ENCODE measurements at regions not wholly inside any gene's neighbourhood (a gene's known extent, or its start where the extent isn't known, plus 50 kb on each side); places are given as distances from the start of the nearest gene placed in this dataset.
A peak's percentile ranks its signal among the peaks of the same experiment; 100 is the strongest.

DNA sequence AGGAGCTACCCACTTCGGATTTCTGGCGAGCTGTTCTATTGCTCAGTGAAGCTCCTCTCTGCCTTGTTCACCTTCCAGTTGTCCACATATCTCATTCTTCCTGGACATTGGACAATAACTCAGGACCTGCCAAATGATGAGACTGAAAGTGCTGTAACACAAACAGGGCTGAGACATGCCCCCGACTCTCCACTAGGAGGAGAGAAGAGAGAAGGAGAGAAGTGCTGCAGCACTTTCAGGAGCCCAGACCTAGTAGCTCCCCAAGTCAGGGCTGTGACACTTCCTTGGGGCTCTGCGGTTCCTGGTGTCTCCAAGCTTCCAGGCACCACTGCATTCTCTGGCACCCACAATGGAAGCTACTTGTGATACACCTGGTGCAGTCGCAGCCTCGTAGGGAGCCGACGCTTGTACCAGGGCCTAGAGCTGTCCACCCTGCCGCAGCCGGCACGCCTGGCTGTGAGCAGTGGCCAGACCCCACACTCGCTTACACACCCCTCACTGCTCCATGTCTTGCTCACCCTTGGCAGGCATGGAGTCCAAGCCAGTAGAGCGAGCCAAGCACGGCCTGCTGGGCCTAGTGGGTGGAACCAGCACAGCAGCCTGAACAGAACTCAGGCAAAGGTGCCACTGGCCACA lies 234.9 kb downstream of the TECRL start:
- Histone ChIP-seq H3K27ac (no peak overlapping the region), H3K4me1 (no peaks in the 10 kb centered on the region), H3K27me3 (no peaks in the 10 kb centered on the region), H3K36me3 (no peaks in the 10 kb centered on the region), H3K9me3 (no peaks in the 10 kb centered on the region), H3K4me3 (no peak overlapping the region)
- no peak for DNase-seq (ENCODE audit: low spot score)
- TF ChIP-seq, protein P1, sequence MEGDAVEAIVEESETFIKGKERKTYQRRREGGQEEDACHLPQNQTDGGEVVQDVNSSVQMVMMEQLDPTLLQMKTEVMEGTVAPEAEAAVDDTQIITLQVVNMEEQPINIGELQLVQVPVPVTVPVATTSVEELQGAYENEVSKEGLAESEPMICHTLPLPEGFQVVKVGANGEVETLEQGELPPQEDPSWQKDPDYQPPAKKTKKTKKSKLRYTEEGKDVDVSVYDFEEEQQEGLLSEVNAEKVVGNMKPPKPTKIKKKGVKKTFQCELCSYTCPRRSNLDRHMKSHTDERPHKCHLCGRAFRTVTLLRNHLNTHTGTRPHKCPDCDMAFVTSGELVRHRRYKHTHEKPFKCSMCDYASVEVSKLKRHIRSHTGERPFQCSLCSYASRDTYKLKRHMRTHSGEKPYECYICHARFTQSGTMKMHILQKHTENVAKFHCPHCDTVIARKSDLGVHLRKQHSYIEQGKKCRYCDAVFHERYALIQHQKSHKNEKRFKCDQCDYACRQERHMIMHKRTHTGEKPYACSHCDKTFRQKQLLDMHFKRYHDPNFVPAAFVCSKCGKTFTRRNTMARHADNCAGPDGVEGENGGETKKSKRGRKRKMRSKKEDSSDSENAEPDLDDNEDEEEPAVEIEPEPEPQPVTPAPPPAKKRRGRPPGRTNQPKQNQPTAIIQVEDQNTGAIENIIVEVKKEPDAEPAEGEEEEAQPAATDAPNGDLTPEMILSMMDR (IDR thresholded peaks at IDR 0.05) = no peak

DNA sequence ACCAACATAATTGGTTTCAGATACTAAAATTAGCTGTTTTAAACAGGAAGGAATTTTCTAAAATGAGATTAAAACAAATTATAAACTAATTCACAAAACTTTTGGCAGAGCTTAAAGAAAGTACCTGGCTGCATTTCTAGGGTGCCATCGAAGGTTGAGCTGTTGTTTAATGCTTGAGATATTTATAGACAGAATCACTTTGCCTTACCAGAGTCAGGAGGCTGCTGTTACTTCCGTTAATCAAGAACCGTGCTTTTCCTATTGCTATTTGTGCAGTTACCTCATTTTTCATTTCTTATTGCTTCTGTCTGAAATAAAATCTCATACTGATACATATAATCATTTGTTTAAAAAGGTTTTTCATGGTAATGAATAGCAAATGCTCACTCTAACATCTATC lies 242.9 kb downstream of the TECRL start:
- no peak overlapping the region for H3K4me3 ChIP-seq
- H3K36me3 ChIP-seq = no peaks in the 10 kb centered on the region
- TF ChIP-seq, protein P1 (IDR thresholded peaks at IDR 0.05) = no peak

DNA sequence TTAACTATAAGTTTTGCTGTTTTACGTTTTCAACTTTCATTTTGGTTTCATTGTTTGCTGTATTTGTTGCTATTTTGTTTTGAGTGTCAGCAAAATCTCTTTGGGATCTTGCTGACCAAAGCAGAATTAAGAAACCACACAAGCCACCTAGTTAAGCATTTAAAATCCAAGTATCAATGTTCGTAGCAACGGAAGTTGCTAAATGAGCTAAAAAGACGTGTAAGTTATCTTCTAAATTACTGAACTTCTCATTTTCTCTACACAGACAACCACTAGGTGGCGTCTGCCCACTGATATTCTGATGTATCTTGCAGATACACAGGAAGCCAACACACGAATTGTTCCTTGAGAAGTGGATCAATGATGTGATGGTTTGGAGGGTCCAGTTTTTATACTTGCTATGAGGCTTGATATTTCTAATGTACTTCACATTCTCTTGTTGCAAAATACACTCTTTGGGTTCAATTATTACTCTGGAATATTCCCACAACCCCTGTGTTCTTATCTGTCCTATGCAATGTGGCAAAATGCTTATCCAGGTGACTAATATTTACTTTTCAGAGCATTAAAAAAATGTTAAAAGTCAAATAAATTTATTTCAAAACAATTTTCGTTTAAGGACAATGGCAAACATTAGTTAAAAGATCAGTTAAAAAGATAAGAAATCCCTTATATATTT lies 250.5 kb downstream of the TECRL start:
- Histone ChIP-seq H3K9me3 (no peaks in the 10 kb centered on the region), H3K27me3 (no peaks in the 10 kb centered on the region), H3K4me3 (peak overlapping the region; percentile 10 to 23), H3K27ac (no peak overlapping the region), H3K36me3 (no peaks in the 10 kb centered on the region), H3K4me1 (no peaks in the 10 kb centered on the region)
- TF ChIP-seq, protein P1 (IDR thresholded peaks at IDR 0.05) = peak; percentile 61 to 84
- no peak for DNase-seq (ENCODE audit: low spot score)

More for the DNA sequence above, 242.9 kb downstream of the TECRL start:
- H3K27ac ChIP-seq = no peak overlapping the region
- H3K27me3 ChIP-seq = no peaks in the 10 kb centered on the region
- DNase-seq (ENCODE audit: low spot score) = no peak
- H3K9me3 ChIP-seq = no peaks in the 10 kb centered on the region
- H3K4me1 ChIP-seq = no peaks in the 10 kb centered on the region

DNA sequence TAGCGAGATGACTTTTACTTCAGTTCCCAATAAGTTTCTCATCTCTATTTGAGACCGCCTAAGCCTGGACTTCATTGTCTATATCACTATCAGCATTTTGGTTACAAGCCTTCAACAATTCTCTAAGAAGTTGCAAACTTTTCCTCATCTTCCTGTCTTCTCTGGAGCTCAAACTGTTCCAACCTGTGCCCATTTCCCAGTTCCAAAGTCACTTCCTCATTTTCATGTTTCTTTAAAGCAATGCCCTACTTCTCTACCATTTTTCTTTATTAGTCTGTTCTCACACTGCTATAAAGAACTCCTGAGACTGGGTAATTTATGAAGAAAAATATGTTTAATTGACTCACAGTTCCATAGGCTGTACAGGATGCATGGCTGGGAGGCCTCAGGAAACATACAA lies 251.9 kb downstream of the TECRL start:
- DNase-seq (ENCODE audit: low spot score) = no peak
- TF ChIP-seq, protein P1 (IDR thresholded peaks at IDR 0.05) = no peak
- Histone ChIP-seq H3K4me3 (no peak overlapping the region), H3K27ac (no peak overlapping the region), H3K9me3 (no peaks in the 10 kb centered on the region), H3K27me3 (no peaks in the 10 kb centered on the region), H3K4me1 (no peaks in the 10 kb centered on the region), H3K36me3 (no peaks in the 10 kb centered on the region)

DNA sequence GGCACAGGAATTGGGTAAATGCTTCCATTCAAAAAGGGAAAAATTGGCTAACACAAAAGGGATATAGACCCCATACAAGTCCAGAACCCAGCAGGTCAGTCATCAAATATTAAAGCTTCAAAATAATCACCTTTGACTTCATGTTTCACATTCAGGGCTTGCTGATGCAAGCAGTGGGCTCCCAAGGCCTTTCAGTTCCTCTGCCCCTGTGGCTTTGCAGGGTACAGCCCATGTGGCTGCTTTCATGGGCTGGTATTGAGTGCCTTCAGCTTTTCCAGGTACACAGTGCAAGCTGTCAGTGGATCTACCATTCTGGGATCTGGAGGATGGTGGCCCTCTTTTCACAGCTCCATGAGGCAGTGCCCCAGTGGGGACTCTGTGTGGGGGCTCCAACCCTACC lies 253.0 kb downstream of the TECRL start:
- DNase-seq (ENCODE audit: low spot score) = no peak
- Histone ChIP-seq H3K4me1 (no peaks in the 10 kb centered on the region), H3K27ac (no peak overlapping the region), H3K4me3 (no peak overlapping the region), H3K9me3 (no peaks in the 10 kb centered on the region), H3K36me3 (no peaks in the 10 kb centered on the region), H3K27me3 (no peaks in the 10 kb centered on the region)
- TF ChIP-seq, protein P1 (IDR thresholded peaks at IDR 0.05) = no peak
